ENCODE measurements at regions not wholly inside any gene's neighbourhood (a gene's known extent, or its start where the extent isn't known, plus 50 kb on each side); places are given as distances from the start of the nearest gene placed in this dataset.

- no peaks in the 10 kb centered on the region for H3K36me3 ChIP-seq (ENCODE audit: control insufficient read depth, insufficient read depth, low read length)
- H3K9me3 Mint-ChIP-seq, result peaks cover 0 to 20% (median 11%) of the 10 kb centered on the region in 7 donors
Observed at GRCh38 chr18:28363124-28363523, 186.2 kb upstream of the CDH2 start.

GRCh38 chr18:28359176-28359575, 182.2 kb upstream of the CDH2 start:
- no peaks in the 10 kb centered on the region for H3K27me3 Mint-ChIP-seq

More at GRCh38 chr18:28363124-28363523, 186.2 kb upstream of the CDH2 start:
- H3K4me3 ChIP-seq (ENCODE audit: low read depth, low read length), result no peak overlapping the region
- H3K27ac ChIP-seq (ENCODE audit: insufficient read depth, low read length, poor library complexity, severe bottlenecking), result no peak overlapping the region
- H3K4me1 ChIP-seq (ENCODE audit: control insufficient read depth, insufficient read depth, low read length, poor library complexity, severe bottlenecking), result no peaks in the 10 kb centered on the region
- Mint-ChIP-seq H3K4me3 (no peak overlapping the region), H3K4me1 (no peaks in the 10 kb centered on the region), H3K27ac (no peak overlapping the region), H3K27me3 (no peaks in the 10 kb centered on the region), H3K36me3 (no peaks in the 10 kb centered on the region)
- DNase-seq (no peak), ATAC-seq (ENCODE audit: low read depth in 2 of 2) (no peak)
- no peaks in the 10 kb centered on the region for H3K27me3 ChIP-seq (ENCODE audit: control insufficient read depth, insufficient read depth, low read length)
- H3K9me3 ChIP-seq (ENCODE audit: control insufficient read depth in 2 of 2, low read length in 2 of 2), result peaks cover under 1 to 14% of the 10 kb centered on the region in 2 experiments

GRCh38 chr18:28357766-28358401, 181.0 kb upstream of the CDH2 start:
- H3K27me3 Mint-ChIP-seq, result no peaks in the 10 kb centered on the region
- no peak for ATAC-seq (ENCODE audit: low read depth in 2 of 2)
- H3K36me3 ChIP-seq (ENCODE audit: control insufficient read depth, insufficient read depth, low read length), result no peaks in the 10 kb centered on the region

More at GRCh38 chr18:28359176-28359575, 182.2 kb upstream of the CDH2 start:
- no peak for ATAC-seq (ENCODE audit: low read depth in 2 of 2)
- Histone ChIP-seq H3K36me3 (ENCODE audit: control insufficient read depth, insufficient read depth, low read length) (no peaks in the 10 kb centered on the region), H3K9me3 (ENCODE audit: control insufficient read depth in 2 of 2, low read length in 2 of 2) (peaks cover 2 to 14% of the 10 kb centered on the region in 2 experiments), H3K27ac (ENCODE audit: insufficient read depth, low read length, poor library complexity, severe bottlenecking) (no peak overlapping the region), H3K27me3 (ENCODE audit: control insufficient read depth, insufficient read depth, low read length) (no peaks in the 10 kb centered on the region), H3K4me1 (ENCODE audit: control insufficient read depth, insufficient read depth, low read length, poor library complexity, severe bottlenecking) (no peaks in the 10 kb centered on the region), H3K4me3 (ENCODE audit: low read depth, low read length) (no peak overlapping the region)
- H3K27ac Mint-ChIP-seq, result no peak overlapping the region
- no peak overlapping the region for H3K4me3 Mint-ChIP-seq
- peaks cover 0 to 20% (median 13%) of the 10 kb centered on the region in 7 donors for H3K9me3 Mint-ChIP-seq
- DNase-seq, result no peak
- H3K36me3 Mint-ChIP-seq, result no peaks in the 10 kb centered on the region
- H3K4me1 Mint-ChIP-seq, result no peaks in the 10 kb centered on the region

GRCh38 chr18:28350821-28351220, 173.9 kb upstream of the CDH2 start:
- H3K9me3 Mint-ChIP-seq, result peaks cover 0 to 40% (median 7%) of the 10 kb centered on the region in 7 donors

More at GRCh38 chr18:28357766-28358401, 181.0 kb upstream of the CDH2 start:
- Mint-ChIP-seq H3K27ac (no peak overlapping the region), H3K4me3 (no peak overlapping the region), H3K9me3 (peaks cover 0 to 20% (median 13%) of the 10 kb centered on the region in 7 donors), H3K4me1 (no peaks in the 10 kb centered on the region), H3K36me3 (no peaks in the 10 kb centered on the region)
- no peak overlapping the region for H3K27ac ChIP-seq (ENCODE audit: insufficient read depth, low read length, poor library complexity, severe bottlenecking)
- no peaks in the 10 kb centered on the region for H3K4me1 ChIP-seq (ENCODE audit: control insufficient read depth, insufficient read depth, low read length, poor library complexity, severe bottlenecking)
- no peaks in the 10 kb centered on the region for H3K27me3 ChIP-seq (ENCODE audit: control insufficient read depth, insufficient read depth, low read length)
- peaks cover 2 to 14% of the 10 kb centered on the region in 2 experiments for H3K9me3 ChIP-seq (ENCODE audit: control insufficient read depth in 2 of 2, low read length in 2 of 2)
- no peak for DNase-seq
- H3K4me3 ChIP-seq (ENCODE audit: low read depth, low read length), result no peak overlapping the region

GRCh38 chr18:28342231-28342630, 165.3 kb upstream of the CDH2 start:
- DNase-seq, result no peak
- no peaks in the 10 kb centered on the region for H3K27me3 ChIP-seq (ENCODE audit: control insufficient read depth, insufficient read depth, low read length)

More at GRCh38 chr18:28350821-28351220, 173.9 kb upstream of the CDH2 start:
- Histone ChIP-seq H3K4me1 (ENCODE audit: control insufficient read depth, insufficient read depth, low read length, poor library complexity, severe bottlenecking) (no peaks in the 10 kb centered on the region), H3K27me3 (ENCODE audit: control insufficient read depth, insufficient read depth, low read length) (no peaks in the 10 kb centered on the region), H3K9me3 (ENCODE audit: control insufficient read depth in 2 of 2, low read length in 2 of 2) (peaks cover 8 to 9% of the 10 kb centered on the region in 2 experiments), H3K36me3 (ENCODE audit: control insufficient read depth, insufficient read depth, low read length) (no peaks in the 10 kb centered on the region), H3K27ac (ENCODE audit: insufficient read depth, low read length, poor library complexity, severe bottlenecking) (no peak overlapping the region), H3K4me3 (ENCODE audit: low read depth, low read length) (no peak overlapping the region)
- H3K27me3 Mint-ChIP-seq, result no peaks in the 10 kb centered on the region
- H3K4me3 Mint-ChIP-seq, result no peak overlapping the region
- no peaks in the 10 kb centered on the region for H3K4me1 Mint-ChIP-seq
- H3K27ac Mint-ChIP-seq, result no peak overlapping the region
- H3K36me3 Mint-ChIP-seq, result no peaks in the 10 kb centered on the region
- ATAC-seq (ENCODE audit: low read depth in 2 of 2) (no peak), DNase-seq (no peak)

GRCh38 chr18:28338316-28338715, 161.4 kb upstream of the CDH2 start:
- H3K27ac Mint-ChIP-seq, result no peak overlapping the region
- H3K36me3 ChIP-seq (ENCODE audit: control insufficient read depth, insufficient read depth, low read length), result no peaks in the 10 kb centered on the region
- H3K4me1 Mint-ChIP-seq, result no peaks in the 10 kb centered on the region
- H3K27me3 Mint-ChIP-seq, result no peaks in the 10 kb centered on the region
- DNase-seq (no peak), ATAC-seq (ENCODE audit: low read depth in 2 of 2) (no peak)
- H3K36me3 Mint-ChIP-seq, result no peaks in the 10 kb centered on the region
- H3K4me3 ChIP-seq (ENCODE audit: low read depth, low read length), result no peak overlapping the region
- H3K27me3 ChIP-seq (ENCODE audit: control insufficient read depth, insufficient read depth, low read length), result no peaks in the 10 kb centered on the region
- peaks cover 6 to 26% (median 9%) of the 10 kb centered on the region in 7 donors for H3K9me3 Mint-ChIP-seq
- H3K4me3 Mint-ChIP-seq, result no peak overlapping the region
- H3K27ac ChIP-seq (ENCODE audit: insufficient read depth, low read length, poor library complexity, severe bottlenecking), result no peak overlapping the region
- H3K9me3 ChIP-seq (ENCODE audit: control insufficient read depth in 2 of 2, low read length in 2 of 2), result peaks cover 0 to 6% of the 10 kb centered on the region in 2 experiments
- no peaks in the 10 kb centered on the region for H3K4me1 ChIP-seq (ENCODE audit: control insufficient read depth, insufficient read depth, low read length, poor library complexity, severe bottlenecking)

More at GRCh38 chr18:28342231-28342630, 165.3 kb upstream of the CDH2 start:
- H3K4me3 ChIP-seq (ENCODE audit: low read depth, low read length), result no peak overlapping the region
- H3K36me3 ChIP-seq (ENCODE audit: control insufficient read depth, insufficient read depth, low read length), result no peaks in the 10 kb centered on the region
- H3K9me3 Mint-ChIP-seq, result peaks cover 2 to 27% (median 6%) of the 10 kb centered on the region in 7 donors
- no peaks in the 10 kb centered on the region for H3K36me3 Mint-ChIP-seq
- H3K4me1 Mint-ChIP-seq, result no peaks in the 10 kb centered on the region
- peaks cover 0 to 3% of the 10 kb centered on the region in 2 experiments for H3K9me3 ChIP-seq (ENCODE audit: control insufficient read depth in 2 of 2, low read length in 2 of 2)
- H3K4me1 ChIP-seq (ENCODE audit: control insufficient read depth, insufficient read depth, low read length, poor library complexity, severe bottlenecking), result no peaks in the 10 kb centered on the region
- H3K27ac ChIP-seq (ENCODE audit: insufficient read depth, low read length, poor library complexity, severe bottlenecking), result no peak overlapping the region
- H3K4me3 Mint-ChIP-seq, result no peak overlapping the region
- ATAC-seq (ENCODE audit: low read depth in 2 of 2), result no peak
- no peaks in the 10 kb centered on the region for H3K27me3 Mint-ChIP-seq
- no peak overlapping the region for H3K27ac Mint-ChIP-seq

GRCh38 chr18:28334516-28334915, 157.6 kb upstream of the CDH2 start:
- Mint-ChIP-seq H3K36me3 (no peaks in the 10 kb centered on the region), H3K4me1 (no peaks in the 10 kb centered on the region)

GRCh38 chr18:28332071-28332470, 155.1 kb upstream of the CDH2 start:
- no peak overlapping the region for H3K4me3 ChIP-seq (ENCODE audit: low read depth, low read length)
- peaks cover 3% of the 10 kb centered on the region in 2 experiments for H3K9me3 ChIP-seq (ENCODE audit: control insufficient read depth in 2 of 2, low read length in 2 of 2)
- Mint-ChIP-seq H3K4me3 (no peak overlapping the region), H3K4me1 (no peaks in the 10 kb centered on the region), H3K36me3 (no peaks in the 10 kb centered on the region), H3K9me3 (peaks cover 2 to 29% (median 10%) of the 10 kb centered on the region in 7 donors), H3K27me3 (no peaks in the 10 kb centered on the region), H3K27ac (no peak overlapping the region)
- no peak for ATAC-seq (ENCODE audit: low read depth in 2 of 2)
- no peaks in the 10 kb centered on the region for H3K4me1 ChIP-seq (ENCODE audit: control insufficient read depth, insufficient read depth, low read length, poor library complexity, severe bottlenecking)
- H3K27me3 ChIP-seq (ENCODE audit: control insufficient read depth, insufficient read depth, low read length), result no peaks in the 10 kb centered on the region
- H3K36me3 ChIP-seq (ENCODE audit: control insufficient read depth, insufficient read depth, low read length), result no peaks in the 10 kb centered on the region
- no peak for DNase-seq
- H3K27ac ChIP-seq (ENCODE audit: insufficient read depth, low read length, poor library complexity, severe bottlenecking), result no peak overlapping the region

More at GRCh38 chr18:28334516-28334915, 157.6 kb upstream of the CDH2 start:
- H3K27me3 Mint-ChIP-seq, result no peaks in the 10 kb centered on the region
- Histone ChIP-seq H3K4me3 (ENCODE audit: low read depth, low read length) (no peak overlapping the region), H3K4me1 (ENCODE audit: control insufficient read depth, insufficient read depth, low read length, poor library complexity, severe bottlenecking) (no peaks in the 10 kb centered on the region), H3K36me3 (ENCODE audit: control insufficient read depth, insufficient read depth, low read length) (no peaks in the 10 kb centered on the region), H3K27ac (ENCODE audit: insufficient read depth, low read length, poor library complexity, severe bottlenecking) (no peak overlapping the region), H3K9me3 (ENCODE audit: control insufficient read depth in 2 of 2, low read length in 2 of 2) (peaks cover 3% of the 10 kb centered on the region in 2 experiments), H3K27me3 (ENCODE audit: control insufficient read depth, insufficient read depth, low read length) (no peaks in the 10 kb centered on the region)
- H3K27ac Mint-ChIP-seq, result no peak overlapping the region
- ATAC-seq (ENCODE audit: low read depth in 2 of 2), result no peak
- no peak overlapping the region for H3K4me3 Mint-ChIP-seq
- H3K9me3 Mint-ChIP-seq, result peaks cover 6 to 41% (median 14%) of the 10 kb centered on the region in 7 donors
- DNase-seq, result no peak

Measured in CD4-positive, CD25-positive, alpha-beta regulatory T cell (primary cell).